Forelimb muscle (tissue), 1 donor: ENCODE measurements at regions not wholly inside any gene's neighbourhood (a gene's known extent, or its start where the extent isn't known, plus 50 kb on each side); places are given as distances from the start of the nearest gene placed in this dataset.
A peak's percentile ranks its signal among the peaks of the same experiment; 100 is the strongest.

Source experiments
- DNase-seq: peaks from one replicate; pipeline ENCODE4 v3.0.0-alpha.2; 2013; ENCODE audit warnings: low read depth

DNA sequence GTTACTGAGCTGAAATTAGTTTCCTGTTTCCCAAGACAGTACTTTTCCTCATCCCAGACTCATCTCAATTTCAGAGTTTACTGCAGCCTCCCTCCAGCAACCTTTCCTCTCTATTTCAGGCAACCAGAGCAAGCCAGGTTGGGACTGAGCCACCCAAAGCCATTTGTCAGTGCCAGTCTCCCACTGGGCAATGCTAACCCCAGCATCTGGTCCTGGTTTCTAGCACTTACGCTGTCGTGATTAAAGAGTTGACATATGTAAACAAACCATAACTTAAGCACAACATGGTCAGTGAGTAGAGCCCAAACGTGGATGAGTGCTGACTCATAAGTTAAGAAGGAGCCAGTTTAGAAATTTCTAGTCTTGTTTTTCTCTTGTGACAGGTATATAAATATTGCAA lies 119.6 kb upstream of the BLID start:
- DNase-seq, result no peak

DNA sequence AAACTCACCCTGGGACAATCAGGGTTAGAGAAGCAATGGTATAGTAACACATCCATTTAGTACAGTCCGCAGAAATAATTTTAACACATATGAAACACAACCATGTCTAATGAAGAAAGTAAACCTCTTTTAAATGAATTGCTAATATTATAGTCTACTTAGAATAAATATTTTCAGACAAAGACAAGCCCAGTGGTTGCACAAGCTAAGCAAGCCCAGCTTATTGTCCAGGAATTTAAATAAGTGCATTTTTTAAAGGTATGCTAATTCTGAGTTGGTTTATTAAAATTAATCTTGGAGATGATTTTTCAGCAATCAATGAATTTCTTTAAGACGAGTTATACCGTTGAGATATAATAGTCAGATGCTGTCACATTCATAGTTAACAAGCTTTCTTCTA lies 118.8 kb upstream of the BLID start:
- DNase-seq, result no peak

DNA sequence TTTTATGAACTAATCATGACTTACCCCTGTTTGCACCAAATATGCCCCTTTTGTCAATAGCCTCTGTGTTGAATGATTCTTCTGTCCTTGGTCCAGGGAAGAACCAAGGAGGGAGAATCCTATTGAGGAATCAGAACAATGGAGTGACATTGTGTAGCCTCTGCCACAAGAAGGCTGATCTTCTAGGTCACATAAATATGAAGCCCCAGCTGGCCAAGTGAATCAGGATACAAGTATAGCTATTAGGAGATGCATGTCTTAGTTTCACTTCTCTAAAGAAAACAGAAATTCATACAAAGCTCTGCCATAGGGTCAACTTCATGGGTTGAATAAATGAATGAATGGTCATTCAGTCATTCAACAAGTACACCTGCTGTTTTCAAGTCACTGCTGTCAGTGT lies 118.2 kb upstream of the BLID start:
- no peak for DNase-seq

DNA sequence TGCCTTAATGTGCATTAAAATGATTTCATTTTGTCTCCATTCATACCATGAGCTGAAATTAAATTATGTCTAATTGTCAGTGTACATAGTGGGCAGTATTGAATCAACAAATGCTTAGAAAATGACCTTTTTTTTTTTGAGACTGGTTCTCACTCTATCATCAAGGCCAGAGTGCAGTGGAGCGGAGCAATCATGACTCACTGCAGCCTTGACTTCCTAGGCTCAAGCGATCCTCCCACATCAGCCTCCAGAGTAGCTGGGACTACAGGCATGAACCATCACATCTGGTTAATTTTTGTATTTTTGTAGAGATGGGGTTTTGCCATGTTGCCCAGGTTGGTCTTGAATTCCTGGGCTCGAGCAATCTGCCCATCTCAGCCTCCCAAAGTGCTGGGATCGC lies 117.0 kb upstream of the BLID start:
- no peak for DNase-seq

DNA sequence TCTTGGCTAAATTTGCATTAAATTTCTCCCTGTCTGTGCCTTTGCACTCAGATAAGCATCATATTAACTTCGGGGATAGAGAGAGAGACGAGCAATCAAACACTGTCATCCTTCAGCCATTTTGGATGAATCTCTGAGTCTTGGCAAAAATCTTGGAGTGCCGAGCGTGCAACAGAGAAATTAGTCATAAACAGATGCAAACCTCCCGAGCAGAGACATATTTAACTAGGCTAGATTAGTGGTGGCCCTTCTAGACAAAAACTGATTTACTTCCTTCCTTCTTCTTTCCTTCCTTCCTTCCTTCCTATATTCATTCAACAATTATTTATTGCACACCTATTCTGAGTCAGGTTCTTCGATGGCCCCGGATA lies 114.4 kb upstream of the BLID start:
- no peak for DNase-seq

DNA sequence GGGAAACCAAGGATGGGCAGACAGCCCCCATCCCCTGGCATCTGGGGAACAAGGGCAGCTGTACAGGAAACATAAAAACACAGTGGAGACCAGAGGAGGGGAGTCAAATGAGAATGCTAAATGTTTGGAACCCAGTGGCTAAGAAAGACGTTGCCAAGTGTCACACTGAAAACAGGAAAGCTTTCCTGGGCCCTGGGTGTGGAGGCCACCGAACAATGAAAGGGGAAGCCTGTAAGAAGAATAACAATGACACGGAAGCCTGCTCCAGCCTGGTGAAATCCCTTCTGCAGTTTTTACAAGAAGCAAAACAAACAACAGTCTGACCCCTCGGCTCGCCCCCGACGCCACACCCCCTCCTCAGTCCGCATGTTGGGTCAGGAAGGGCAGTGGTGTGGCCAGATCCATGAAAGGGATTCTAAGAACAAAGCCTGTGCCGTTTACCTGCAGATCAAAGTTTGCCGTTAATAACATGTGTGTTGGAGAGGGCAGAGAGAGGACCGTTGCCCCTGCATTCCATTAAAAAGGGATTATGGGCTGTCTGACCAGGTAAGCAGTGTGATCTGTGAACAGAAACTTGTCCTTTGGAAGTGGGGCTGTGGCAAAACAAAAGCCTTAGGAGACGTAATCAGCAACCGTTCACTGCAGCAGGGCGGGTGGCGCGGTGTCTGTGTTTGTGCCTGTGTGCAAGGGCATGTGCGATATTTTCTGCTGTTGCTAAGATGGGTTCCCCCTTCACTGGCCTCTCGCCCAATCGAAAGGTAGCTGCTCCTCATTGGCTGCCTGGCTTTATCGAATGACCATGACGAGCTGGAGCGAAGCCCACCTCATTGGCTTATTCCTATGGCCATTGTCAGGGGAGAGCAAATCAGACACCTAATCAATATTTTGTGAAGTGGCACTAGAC lies 113.7 kb upstream of the BLID start:
- DNase-seq, result no peak

DNA sequence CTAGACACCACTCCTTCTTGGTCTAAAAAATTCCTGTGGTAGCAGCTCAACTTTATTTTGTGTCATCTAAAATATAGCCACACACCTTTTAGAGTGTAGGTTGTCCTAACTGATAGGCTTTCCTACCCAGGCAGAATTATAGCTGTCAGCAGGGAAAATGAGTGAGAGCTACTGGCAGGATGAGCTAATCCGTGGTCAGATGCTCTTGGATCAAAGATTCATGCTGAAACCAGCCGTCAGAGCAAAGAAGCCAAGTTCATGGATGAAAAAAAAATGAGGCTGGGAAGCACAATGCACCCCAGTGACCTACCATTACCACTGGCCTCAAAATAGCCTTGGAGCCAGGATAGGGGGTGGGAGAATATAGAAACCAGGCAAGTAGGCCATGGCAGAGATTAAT lies 113.1 kb upstream of the BLID start:
- no peak for DNase-seq

DNA sequence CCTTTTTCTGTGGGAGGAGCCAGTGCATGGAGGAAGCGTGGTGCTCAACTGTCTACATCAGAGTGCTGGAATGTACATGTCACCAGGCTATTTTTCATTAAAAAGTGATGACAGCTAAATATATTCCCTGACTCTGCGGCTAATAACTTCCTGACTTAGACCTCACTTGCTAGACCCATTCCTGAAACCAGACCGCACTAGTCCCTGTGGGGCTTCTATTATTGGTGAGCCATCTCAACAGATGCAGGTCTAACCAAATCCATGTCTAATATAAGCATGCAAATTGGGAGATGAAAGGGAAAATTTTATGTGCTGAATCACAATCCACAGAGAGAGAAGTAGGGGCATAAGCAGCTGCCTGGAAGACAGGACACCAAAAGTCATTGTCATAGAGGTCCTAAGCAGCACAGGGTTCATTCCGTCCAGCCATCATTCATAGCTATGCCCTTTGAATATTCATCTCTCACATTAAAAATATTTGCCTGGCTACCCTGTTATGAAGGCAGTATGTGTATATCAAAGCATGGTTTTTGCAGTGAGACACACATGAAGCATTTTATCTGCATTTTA lies 110.9 kb upstream of the BLID start:
- no peak for DNase-seq

DNA sequence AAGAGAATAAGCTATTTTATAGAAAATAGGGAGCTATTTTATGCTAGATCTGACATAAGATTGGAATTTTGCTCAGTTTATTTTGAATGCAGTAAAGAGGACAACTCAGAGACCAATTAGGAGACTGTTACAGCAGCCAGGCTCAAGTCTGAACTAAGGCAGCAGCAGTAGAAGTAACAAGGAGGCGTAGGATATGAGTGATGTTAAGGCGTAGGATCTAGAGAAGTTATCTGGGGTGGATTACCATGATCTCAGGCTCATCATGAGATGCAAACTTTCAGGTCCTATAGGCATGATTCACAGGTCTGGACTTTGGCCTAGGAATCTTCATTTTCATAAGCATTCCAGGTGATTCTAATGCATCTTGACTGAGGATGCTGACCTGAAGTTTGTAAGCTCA lies 108.9 kb upstream of the BLID start:
- no peak for DNase-seq

DNA sequence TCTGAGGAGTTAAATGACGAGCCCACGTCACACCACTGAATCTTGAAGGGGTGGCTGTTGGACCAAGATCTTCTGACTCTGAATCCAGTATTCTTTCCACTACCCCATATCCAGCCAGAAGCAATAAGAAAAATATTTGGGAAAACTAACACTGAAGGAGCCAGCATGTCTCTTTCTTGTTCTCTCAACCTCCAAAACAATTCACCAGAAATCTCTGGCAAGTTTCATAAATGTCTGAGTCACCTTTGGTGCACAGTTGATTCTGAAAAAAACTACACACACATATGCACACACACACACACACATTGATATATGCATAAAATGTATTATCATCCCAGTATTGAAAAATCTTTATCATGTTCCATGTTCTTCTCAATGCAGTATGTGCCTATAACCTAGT lies 104.3 kb upstream of the BLID start:
- DNase-seq, result no peak

DNA sequence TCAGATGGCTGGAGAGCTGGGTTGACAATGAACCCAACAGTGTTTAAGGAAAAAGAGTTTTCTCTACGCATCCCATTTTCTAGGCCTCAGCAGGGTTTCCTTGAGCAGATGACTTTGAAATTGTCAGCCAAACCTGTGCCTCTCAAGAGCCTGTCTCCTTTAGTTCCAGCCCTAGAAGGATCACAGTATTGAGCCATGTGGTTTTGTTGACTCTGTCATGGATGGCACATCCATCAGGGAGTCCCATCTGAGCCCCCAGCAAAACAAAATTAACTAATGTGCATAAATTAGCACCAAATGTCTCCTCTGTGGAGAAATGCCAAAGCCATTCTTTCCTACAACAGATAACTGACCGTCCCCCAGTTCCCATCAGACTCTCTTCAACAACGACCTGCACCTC lies 103.8 kb upstream of the BLID start:
- DNase-seq, result no peak

DNA sequence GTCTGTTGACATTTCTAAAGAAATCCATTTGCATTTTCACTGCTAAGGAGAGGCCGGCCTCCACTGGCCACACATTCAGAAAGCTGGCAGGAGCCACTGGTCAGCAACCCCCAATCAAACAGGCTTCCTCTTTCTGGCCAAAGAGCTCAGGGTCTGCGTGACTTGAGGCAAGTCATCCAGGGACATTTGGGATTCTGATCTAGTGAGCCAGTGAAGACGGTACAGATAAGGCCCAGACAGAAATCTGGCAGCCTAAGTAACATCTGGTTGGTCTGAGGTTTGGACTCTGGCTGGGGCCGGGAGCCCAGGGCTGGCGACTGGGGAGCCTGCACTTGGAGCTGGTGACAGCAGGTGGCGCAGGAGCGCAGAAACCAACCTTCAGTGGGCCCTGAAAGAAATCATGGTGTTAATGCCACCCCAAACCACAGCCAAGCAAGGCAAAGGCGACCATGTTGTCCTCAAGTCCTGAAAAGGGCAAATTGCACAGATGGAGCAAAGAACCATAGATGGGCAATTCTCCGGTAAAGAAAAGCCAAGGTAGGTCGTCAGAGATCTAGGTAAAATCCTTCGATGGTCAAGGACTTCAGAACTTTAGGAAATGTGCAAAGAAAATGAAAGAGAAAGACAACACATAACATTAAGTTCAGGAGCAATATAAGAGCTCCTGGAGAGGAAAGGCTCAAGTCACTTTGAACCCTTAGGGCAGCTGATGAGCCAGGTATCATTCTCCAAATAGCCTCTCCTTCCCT lies 99.4 kb upstream of the BLID start:
- no peak for DNase-seq

DNA sequence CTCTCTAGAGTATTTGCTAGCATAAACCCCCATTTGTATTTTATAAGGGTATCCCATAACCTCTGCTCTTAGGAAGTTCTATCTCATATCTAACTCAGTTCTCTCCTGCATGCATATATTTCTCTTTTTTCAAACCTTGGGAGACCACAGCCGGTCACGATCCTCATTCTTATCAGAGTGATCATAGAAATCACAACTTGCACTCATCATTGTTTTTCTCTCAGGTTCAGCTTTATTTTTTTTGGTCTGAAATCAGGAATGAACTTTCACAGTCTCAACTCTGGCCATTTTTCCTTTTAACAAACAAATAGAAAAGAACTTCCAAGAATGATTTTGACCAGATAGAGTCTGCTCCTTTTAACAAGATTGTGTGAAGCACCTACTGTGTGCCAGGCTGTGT lies 98.6 kb upstream of the BLID start:
- no peak for DNase-seq

DNA sequence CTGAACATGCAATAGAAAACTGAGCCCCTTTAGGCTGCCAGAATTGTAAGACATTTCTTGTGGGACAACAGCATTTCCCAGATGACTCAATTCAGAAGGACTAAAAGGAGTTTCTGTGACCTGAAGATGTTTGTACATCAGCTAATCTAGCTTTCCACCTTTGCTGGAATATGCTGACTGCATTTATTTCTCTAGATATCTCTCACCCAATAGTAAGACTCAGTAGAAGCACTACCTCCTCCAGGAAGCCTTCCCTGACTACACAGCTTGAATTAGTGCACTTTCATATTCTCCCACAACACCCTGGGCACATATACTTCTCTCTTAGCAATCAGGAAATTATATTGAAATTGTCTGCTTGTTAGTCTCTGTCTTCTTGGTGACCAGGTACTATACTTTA lies 98.1 kb upstream of the BLID start:
- DNase-seq, result no peak

DNA sequence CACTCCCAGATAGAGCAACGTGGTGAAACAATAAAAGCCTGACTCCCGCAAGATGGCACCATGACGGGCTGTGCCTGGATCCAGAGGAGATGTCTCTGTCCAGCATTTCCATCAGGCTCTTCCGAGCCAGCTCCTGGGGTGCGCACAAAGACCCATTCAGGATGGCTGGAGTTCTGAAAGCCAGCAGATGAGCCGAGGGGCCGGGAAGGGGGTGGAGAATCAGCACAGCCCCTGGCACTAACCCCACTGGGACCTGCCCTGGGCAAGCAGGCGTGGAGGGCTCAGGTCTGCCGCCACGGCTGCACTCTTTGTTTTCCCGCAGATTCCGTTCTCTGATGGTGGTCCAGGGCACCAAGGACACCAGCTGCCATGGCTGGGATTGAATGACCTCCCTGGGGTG lies 97.2 kb upstream of the BLID start:
- DNase-seq, result no peak

DNA sequence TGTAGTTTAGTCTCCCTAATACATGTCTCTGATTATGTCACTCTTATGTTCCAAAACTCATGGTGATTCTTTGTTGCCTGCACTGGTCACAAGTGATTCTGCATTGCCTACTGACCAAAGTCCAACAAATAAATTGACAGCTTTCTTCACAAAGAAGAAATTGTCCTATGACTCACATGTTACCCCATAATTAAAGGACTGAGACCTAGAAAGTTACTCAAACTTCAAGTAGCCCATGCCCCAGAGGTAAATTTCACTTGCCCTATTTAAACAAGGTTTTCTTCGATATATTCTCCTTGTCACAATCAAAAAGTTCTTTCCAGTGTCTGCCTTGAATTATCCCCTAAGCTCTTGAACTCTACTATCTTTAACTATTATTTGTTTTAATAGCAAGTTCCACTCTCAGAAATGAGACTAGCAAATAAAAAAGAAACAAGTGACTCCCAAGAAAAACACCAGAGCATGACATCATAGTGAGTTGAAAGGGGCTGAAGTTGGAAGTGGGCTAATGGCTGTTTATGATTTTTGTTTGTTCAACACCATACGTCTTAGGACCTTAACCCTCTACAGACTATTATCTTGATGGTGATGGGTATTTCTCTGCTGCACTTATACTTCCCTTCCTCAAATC lies 94.5 kb upstream of the BLID start:
- DNase-seq, result no peak

DNA sequence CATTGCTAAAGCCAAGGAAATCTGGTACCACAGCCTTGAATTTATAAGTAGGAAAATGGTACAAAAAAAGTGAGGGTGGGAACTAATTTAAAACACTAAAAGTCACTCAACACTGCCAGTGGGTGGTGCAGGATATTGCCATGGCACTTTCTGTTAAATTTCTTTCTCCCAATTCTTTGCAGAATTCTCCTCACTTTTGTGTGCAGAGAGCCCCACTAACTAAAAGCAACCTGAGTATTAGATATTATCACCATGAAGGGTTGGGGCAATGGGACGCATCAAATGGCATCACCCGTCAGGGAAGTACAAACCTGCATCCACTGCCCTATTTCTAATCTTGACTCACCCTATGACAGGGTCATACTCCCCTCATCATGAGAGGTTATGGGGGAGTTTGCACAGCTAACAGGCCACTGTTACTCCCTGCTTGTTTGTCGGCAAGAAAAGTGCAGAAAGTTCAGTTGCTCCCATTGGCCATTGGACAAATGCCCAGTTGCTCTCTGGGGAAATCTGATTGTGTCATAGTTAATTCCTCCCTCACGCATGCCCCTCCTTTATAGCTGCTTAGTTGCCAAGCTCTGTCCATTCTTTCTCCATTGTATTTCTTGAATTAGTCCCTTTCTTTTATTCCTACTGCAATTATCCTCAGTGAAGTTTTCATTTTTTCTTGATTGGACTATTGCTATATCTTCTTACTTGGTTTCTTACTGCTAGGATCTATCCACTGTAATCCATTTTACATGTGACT lies 93.8 kb upstream of the BLID start:
- no peak for DNase-seq

DNA sequence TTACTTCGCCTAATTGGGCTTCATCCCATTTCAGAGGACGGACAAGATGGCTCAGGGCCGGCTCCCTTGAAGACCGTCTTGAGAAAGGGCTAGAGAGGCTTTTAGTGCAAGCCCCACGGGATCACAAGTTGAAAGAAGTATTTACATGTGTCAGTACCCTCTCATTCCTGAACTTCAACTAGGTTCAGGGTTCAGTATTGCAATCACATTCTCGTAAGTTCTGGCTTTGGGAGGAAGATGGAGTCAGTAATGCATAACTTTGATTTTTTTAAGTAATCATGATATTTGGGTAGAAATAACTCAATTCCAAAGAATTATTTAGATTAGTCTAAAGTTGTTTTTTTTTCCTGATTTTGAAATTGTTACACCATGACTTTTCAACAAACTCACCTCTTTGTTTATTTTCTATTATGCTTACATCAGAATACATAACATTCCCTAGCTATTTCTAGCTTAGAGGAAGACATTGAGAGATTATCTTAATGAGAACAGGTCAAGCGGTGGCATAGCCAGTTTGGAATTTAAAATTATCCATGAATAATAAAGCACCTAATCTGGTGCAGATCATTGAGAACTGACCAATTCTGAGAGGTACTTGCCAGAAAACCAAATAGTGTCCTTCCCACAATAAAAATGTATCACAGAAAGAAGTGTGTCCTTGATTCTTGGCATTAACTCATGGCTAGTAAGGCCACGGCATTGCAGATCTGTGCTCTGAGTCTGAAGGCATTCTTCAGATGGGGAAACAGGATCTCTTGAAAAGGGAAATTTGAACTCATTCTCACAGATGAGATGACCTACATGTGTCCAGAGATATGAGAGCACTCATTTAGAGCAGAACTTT lies 92.1 kb upstream of the BLID start:
- DNase-seq, result no peak

DNA sequence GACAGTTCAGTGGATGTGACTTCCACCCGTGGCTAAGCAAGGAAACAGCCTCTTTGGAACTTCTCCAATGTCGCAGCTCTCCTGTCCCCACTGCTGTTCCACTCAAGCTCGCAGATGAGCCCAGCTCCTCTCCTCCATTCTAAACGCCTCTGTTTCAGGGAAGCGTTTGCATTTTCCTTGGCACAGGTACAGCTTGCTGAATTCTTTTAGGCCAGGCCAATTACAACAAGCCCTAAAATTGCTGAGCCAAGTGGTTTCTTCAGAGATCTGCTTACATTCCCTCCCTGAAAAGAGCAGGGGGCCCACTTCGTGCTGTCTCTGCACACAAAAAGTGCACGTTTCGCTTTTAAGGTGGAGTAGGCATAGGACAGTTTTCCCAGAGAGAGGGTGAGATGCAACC lies 91.5 kb upstream of the BLID start:
- peak; percentile 73 for DNase-seq

DNA sequence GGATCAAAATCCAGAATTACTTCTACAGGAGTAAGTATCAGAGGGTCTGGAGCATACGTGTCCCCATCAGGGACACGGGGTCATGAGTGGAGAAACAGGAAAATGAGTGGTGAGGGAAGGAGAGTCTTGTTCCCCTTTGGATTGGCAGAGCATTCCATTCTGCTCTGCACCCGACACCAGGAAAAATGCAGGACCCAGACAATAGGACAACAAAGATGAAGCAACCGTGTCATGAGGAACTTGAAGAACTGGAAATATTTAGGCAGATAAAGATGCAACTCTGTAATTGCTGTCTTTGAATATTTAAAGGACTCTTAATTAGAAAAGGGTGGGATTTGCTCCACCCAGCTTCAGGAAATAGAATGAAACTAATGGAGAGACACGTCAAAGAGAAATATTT lies 89.0 kb upstream of the BLID start:
- DNase-seq, result no peak

DNA sequence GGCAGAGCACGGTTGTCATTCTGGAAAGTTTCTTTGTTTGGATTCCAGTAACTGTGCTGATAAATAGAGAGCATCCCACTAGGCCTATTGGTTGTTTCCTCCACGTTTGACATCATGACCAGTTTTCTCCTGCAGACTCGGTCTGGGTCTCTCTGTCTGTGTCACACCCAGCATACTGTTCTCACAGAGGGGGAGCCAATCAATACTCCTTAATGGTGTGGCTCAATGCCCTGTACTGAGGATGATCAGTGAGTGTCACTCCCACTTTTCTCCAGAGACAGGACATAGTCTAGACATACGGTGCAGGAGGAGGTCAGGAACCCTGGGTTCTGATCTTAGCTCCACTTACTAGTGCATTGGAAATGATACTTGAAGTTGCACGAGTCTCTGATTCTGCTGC lies 88.2 kb upstream of the BLID start:
- DNase-seq, result no peak
